Smooth muscle cell (in vitro differentiated cells): ENCODE measurements at regions not wholly inside any gene's neighbourhood (a gene's known extent, or its start where the extent isn't known, plus 50 kb on each side); places are given as distances from the start of the nearest gene placed in this dataset.

Experiments used
- DNase-seq: peaks from one replicate; lab custom pipeline; 2025; ENCODE audit not compliant: unreplicated experiment; lab: John Stamatoyannopoulos, UW
- H2AFZ ChIP-seq: fragments of 200-600 bp; sonication (generic); 2 replicates; pipeline ENCODE4 v1.6.0; 2016; ENCODE audit warnings: antibody characterized with exemption, low read depth, mild to moderate bottlenecking
- H3F3A ChIP-seq: fragments of 200-600 bp; sonication (generic); 2 replicates; pipeline ENCODE4 v1.6.0; 2017; ENCODE audit warnings: antibody characterized with exemption, low read depth
- H3K27ac ChIP-seq: fragments of 200-600 bp; sonication (generic); 2 replicates; pipeline ENCODE4 v1.5.1; 2016; ENCODE audit warnings: low read depth, mild to moderate bottlenecking
- H3K27me3 ChIP-seq: fragments of 200-600 bp; sonication (generic); 2 replicates; pipeline ENCODE4 v1.6.1; 2016; ENCODE audit warnings: low read depth, mild to moderate bottlenecking
- H3K36me3 ChIP-seq: fragments of 200-600 bp; sonication (generic); 2 replicates; pipeline ENCODE4 v1.5.1; 2016; ENCODE audit warnings: low read depth
- H3K4me1 ChIP-seq: fragments of 200-600 bp; sonication (generic); 2 replicates; pipeline ENCODE4 v1.5.1; 2016; ENCODE audit warnings: low read depth
- H3K4me2 ChIP-seq: fragments of 200-600 bp; sonication (generic); 2 replicates; pipeline ENCODE4 v1.6.0; 2016; ENCODE audit warnings: mild to moderate bottlenecking
- H3K4me3 ChIP-seq: fragments of 200-600 bp; sonication (generic); 2 replicates; pipeline ENCODE4 v1.5.1; 2016; ENCODE audit warnings: mild to moderate bottlenecking
- H3K79me2 ChIP-seq: fragments of 200-600 bp; sonication (generic); 2 replicates; pipeline ENCODE4 v1.6.0; 2016; ENCODE audit warnings: low read depth, mild to moderate bottlenecking
- H3K9ac ChIP-seq: fragments of 200-600 bp; sonication (generic); 2 replicates; pipeline ENCODE4 v1.6.0; 2016; ENCODE audit warnings: low read depth
- H3K9me3 ChIP-seq: fragments of 200-600 bp; sonication (generic); replicated peaks from 2 replicates; pipeline ENCODE4 v1.5.1; 2016; ENCODE audit warnings: low read depth
- H4K20me1 ChIP-seq: fragments of 200-600 bp; sonication (generic); 2 replicates; pipeline ENCODE4 v1.6.0; 2016; ENCODE audit warnings: low read depth
- CTCF ChIP-seq: fragments of 200-600 bp; sonication (generic); IDR thresholded peaks from 2 replicates; pipeline ENCODE4 v1.5.1; 2017; ENCODE audit warnings: borderline replicate concordance, mild to moderate bottlenecking, antibody characterized with exemption; ENCODE audit not compliant: insufficient read depth, poor library complexity, severe bottlenecking
- WGBS: methylation state at CpG from one replicate; pipeline ENCODE4 v1.1.7; 2016; ENCODE audit warnings: low lambda C conversion rate; 5-methylcytosine and 5-hydroxymethylcytosine counted together

- Histone ChIP-seq H3K27me3 (peaks cover 6% of the 10 kb centered on the region), H2AFZ (no peak overlapping the region), H3K9ac (no peak overlapping the region), H3F3A (no peaks in the 10 kb centered on the region), H3K4me3 (no peak overlapping the region), H3K27ac (no peak overlapping the region), H3K79me2 (no peaks in the 10 kb centered on the region), H3K36me3 (no peaks in the 10 kb centered on the region), H3K4me1 (peaks cover 6% of the 10 kb centered on the region), H3K4me2 (no peak overlapping the region), H3K9me3 (no peaks in the 10 kb centered on the region), H4K20me1 (no peaks in the 10 kb centered on the region)
- no peak for DNase-seq
- no peak for TF ChIP-seq CTCF
- WGBS = 96% methylated on average over 1 of the region's 1 CpG
These were observed 197.7 kb downstream of the AASDHPPT start for GRCh38 chr11:106275151-106275550.

GRCh38 chr11:106276126-106276525 lies 198.7 kb downstream of the AASDHPPT start:
- H3K27me3 ChIP-seq = peaks cover 6% of the 10 kb centered on the region
- H3K9ac ChIP-seq = no peak overlapping the region
- H3K4me2 ChIP-seq = no peak overlapping the region
- no peak for DNase-seq
- H3K36me3 ChIP-seq = no peaks in the 10 kb centered on the region
- TF ChIP-seq CTCF = no peak
- no peaks in the 10 kb centered on the region for H4K20me1 ChIP-seq
- H3K4me3 ChIP-seq = no peak overlapping the region
- peaks cover 9% of the 10 kb centered on the region for H3K4me1 ChIP-seq
- H3K79me2 ChIP-seq = no peaks in the 10 kb centered on the region
- H3K9me3 ChIP-seq = no peaks in the 10 kb centered on the region
- no peak overlapping the region for H2AFZ ChIP-seq
- H3F3A ChIP-seq = no peaks in the 10 kb centered on the region
- no peak overlapping the region for H3K27ac ChIP-seq

GRCh38 chr11:106276859-106277436 lies 199.5 kb downstream of the AASDHPPT start:
- H3K4me2 ChIP-seq = no peak overlapping the region
- H4K20me1 ChIP-seq = no peaks in the 10 kb centered on the region
- H3F3A ChIP-seq = no peaks in the 10 kb centered on the region
- H2AFZ ChIP-seq = no peak overlapping the region
- H3K36me3 ChIP-seq = no peaks in the 10 kb centered on the region
- 75% methylated on average over 2 of the region's 2 CpGs for WGBS
- no peak for DNase-seq
- peaks cover 9% of the 10 kb centered on the region for H3K4me1 ChIP-seq
- H3K79me2 ChIP-seq = no peaks in the 10 kb centered on the region
- no peak overlapping the region for H3K27ac ChIP-seq
- no peak overlapping the region for H3K9ac ChIP-seq
- TF ChIP-seq CTCF = peak; percentile 20
- no peaks in the 10 kb centered on the region for H3K9me3 ChIP-seq
- peaks cover 6% of the 10 kb centered on the region for H3K27me3 ChIP-seq
- H3K4me3 ChIP-seq = no peak overlapping the region

GRCh38 chr11:106277484-106277883 lies 200.0 kb downstream of the AASDHPPT start:
- Histone ChIP-seq H3K9me3 (no peaks in the 10 kb centered on the region), H3K27me3 (peaks cover 6% of the 10 kb centered on the region), H3K4me2 (no peak overlapping the region), H3K36me3 (no peaks in the 10 kb centered on the region), H4K20me1 (no peaks in the 10 kb centered on the region), H2AFZ (no peak overlapping the region), H3K9ac (no peak overlapping the region), H3K79me2 (no peaks in the 10 kb centered on the region), H3K27ac (no peak overlapping the region), H3K4me1 (peaks cover 9% of the 10 kb centered on the region), H3K4me3 (no peak overlapping the region), H3F3A (no peaks in the 10 kb centered on the region)
- no peak for TF ChIP-seq CTCF
- no peak for DNase-seq
